ENCODE measurements at regions not wholly inside any gene's neighbourhood (a gene's known extent, or its start where the extent isn't known, plus 50 kb on each side); places are given as distances from the start of the nearest gene placed in this dataset.

DNA sequence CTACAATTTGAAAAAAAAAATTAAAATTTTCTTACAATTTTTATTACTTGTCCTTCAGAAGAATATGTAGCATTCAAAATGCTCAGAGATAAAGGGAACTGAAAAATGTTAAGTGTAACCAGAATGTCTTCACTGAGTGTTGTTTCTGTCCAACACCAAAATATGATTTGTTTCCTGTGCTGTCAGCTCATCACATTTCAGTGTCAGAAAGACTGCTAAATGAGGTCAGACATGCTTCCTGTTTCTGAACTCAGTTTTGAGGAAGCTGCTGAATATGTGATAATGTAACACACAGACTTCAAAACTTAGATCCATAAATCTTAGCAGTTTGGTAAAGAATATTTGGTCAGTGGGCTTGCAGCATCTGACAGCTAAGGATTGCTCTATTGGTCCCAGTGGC lies 1849.7 kb downstream of the PCDH7 start:
- TF ChIP-seq EZH2phosphoT487 (IDR thresholded peaks at IDR 0.05; ENCODE audit: insufficient read depth, low read depth) (no peak), EZH2 (IDR thresholded peaks at IDR 0.05; ENCODE audit: insufficient read depth, poor library complexity, severe bottlenecking) (no peak)
